SU-DHL-6 (cell line): ENCODE measurements at regions not wholly inside any gene's neighbourhood (a gene's known extent, or its start where the extent isn't known, plus 50 kb on each side); places are given as distances from the start of the nearest gene placed in this dataset.

Experiments used
- H2AFZ ChIP-seq: fragments of 200-600 bp; sonication (generic); 2 replicates; pipeline ENCODE4 v1.6.1; 2014; ENCODE audit warnings: low read depth, mild to moderate bottlenecking, moderate library complexity, mixed read lengths, antibody characterized with exemption, low read length; ENCODE audit not compliant: severe bottlenecking
- H3F3A ChIP-seq: fragments of 200-600 bp; shearing (Covaris generic); 2 replicates; pipeline ENCODE4 v1.6.0; 2016; ENCODE audit warnings: antibody characterized with exemption, mild to moderate bottlenecking; ENCODE audit not compliant: insufficient read depth
- H3K27ac ChIP-seq: fragments of 200-600 bp; sonication (generic); 2 replicates; pipeline ENCODE4 v1.5.1; 2016; ENCODE audit warnings: low read depth, mild to moderate bottlenecking, low read length, moderate library complexity, mixed read lengths
- H3K27me3 ChIP-seq: fragments of 200-600 bp; sonication (generic), shearing (Covaris generic); 2 replicates; pipeline ENCODE4 v1.6.0; 2014; ENCODE audit warnings: mild to moderate bottlenecking, low read length
- H3K36me3 ChIP-seq: fragments of 200-600 bp; sonication (generic); 2 replicates; pipeline ENCODE4 v1.6.1; 2014; ENCODE audit warnings: mild to moderate bottlenecking, low read length, mixed read lengths
- H3K4me2 ChIP-seq: fragments of 300-600, 200-600 bp; shearing (Covaris generic), sonication (generic); 2 replicates; pipeline ENCODE4 v1.6.0; 2014; ENCODE audit warnings: low read length, low read depth, mild to moderate bottlenecking; ENCODE audit not compliant: poor library complexity, severe bottlenecking
- H3K4me3 ChIP-seq: fragments of 200-600 bp; sonication (generic); 2 replicates; pipeline ENCODE4 v1.5.1; 2014; ENCODE audit warnings: antibody characterized with exemption, low read length, mild to moderate bottlenecking, mixed read lengths; ENCODE audit not compliant: insufficient read depth, poor library complexity, severe bottlenecking
- H3K79me2 ChIP-seq: fragments of 200-600 bp; sonication (generic); 2 replicates; pipeline ENCODE4 v1.6.1; 2014; ENCODE audit warnings: mild to moderate bottlenecking, low read length, moderate library complexity; ENCODE audit not compliant: insufficient read depth
- H3K9ac ChIP-seq: fragments of 200-600 bp; sonication (generic); 2 replicates; pipeline ENCODE4 v1.7.0; 2014; ENCODE audit warnings: mild to moderate bottlenecking, low read length
- H3K9me2 ChIP-seq: fragments of 200-600 bp; sonication (generic); replicated peaks from 2 replicates; pipeline ENCODE4 v1.6.1; 2014; ENCODE audit warnings: low read length; ENCODE audit not compliant: insufficient read depth
- H3K9me3 ChIP-seq: fragments of 200-600 bp; sonication (generic); 2 replicates; pipeline ENCODE4 v1.6.1; 2014; ENCODE audit warnings: low read length, mixed read lengths; ENCODE audit not compliant: insufficient read depth
- H4K20me1 ChIP-seq: fragments of 200-600 bp; sonication (generic); 2 replicates; pipeline ENCODE4 v1.6.1; 2014; ENCODE audit warnings: low read depth, mild to moderate bottlenecking, antibody characterized with exemption, low read length, moderate library complexity, mixed read lengths
- EZH2phosphoT487 ChIP-seq: fragments of 200-600 bp; sonication (generic), shearing (Covaris generic); conservative IDR thresholded peaks from 2 replicates; pipeline ENCODE4 v1.6.1; 2018; ENCODE audit warnings: mild to moderate bottlenecking, antibody characterized with exemption, low read length, moderate library complexity, mixed read lengths
- TF ChIP-seq, protein P1 (sequence below): fragments of 200-600 bp; sonication (generic); IDR thresholded peaks from one replicate; pipeline ENCODE4 v1.5.1; 2017; ENCODE audit warnings: antibody characterized with exemption, mild to moderate bottlenecking, low read length, moderate library complexity; ENCODE audit not compliant: insufficient read depth, poor library complexity, severe bottlenecking

DNA sequence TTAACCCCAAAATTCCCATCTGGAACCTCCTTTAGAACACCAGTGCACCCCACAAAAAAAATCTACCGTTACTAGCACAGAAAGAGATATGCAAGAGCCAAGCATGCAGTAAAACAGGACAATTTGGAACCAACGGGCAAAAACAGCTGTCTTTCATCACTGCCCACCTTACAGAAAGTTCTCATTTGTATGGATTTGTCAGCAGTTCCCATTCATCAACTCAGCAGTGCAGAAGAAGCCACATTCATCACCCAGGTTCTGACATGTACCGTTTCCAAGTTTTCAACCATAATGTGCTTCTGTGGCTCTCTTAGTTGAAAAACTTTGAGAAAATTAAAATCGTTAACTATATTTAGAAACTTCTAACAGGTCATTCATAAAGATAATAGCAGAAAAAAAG is 387.0 kb downstream of the RPS29 start:
- no peak overlapping the region for H3K9ac ChIP-seq
- H3K27ac ChIP-seq: no peak overlapping the region
- H3K9me3 ChIP-seq: no peaks in the 10 kb centered on the region
- H3K79me2 ChIP-seq: no peaks in the 10 kb centered on the region
- H3K36me3 ChIP-seq: no peaks in the 10 kb centered on the region
- H3K27me3 ChIP-seq: no peaks in the 10 kb centered on the region
- TF ChIP-seq EZH2phosphoT487: no peak
- TF ChIP-seq, protein P1, sequence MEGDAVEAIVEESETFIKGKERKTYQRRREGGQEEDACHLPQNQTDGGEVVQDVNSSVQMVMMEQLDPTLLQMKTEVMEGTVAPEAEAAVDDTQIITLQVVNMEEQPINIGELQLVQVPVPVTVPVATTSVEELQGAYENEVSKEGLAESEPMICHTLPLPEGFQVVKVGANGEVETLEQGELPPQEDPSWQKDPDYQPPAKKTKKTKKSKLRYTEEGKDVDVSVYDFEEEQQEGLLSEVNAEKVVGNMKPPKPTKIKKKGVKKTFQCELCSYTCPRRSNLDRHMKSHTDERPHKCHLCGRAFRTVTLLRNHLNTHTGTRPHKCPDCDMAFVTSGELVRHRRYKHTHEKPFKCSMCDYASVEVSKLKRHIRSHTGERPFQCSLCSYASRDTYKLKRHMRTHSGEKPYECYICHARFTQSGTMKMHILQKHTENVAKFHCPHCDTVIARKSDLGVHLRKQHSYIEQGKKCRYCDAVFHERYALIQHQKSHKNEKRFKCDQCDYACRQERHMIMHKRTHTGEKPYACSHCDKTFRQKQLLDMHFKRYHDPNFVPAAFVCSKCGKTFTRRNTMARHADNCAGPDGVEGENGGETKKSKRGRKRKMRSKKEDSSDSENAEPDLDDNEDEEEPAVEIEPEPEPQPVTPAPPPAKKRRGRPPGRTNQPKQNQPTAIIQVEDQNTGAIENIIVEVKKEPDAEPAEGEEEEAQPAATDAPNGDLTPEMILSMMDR: no peak
- H3K9me2 ChIP-seq: no peaks in the 10 kb centered on the region
- H4K20me1 ChIP-seq: no peaks in the 10 kb centered on the region
- H2AFZ ChIP-seq: no peak overlapping the region
- no peak overlapping the region for H3K4me3 ChIP-seq
- no peak overlapping the region for H3K4me2 ChIP-seq
- no peaks in the 10 kb centered on the region for H3F3A ChIP-seq

DNA sequence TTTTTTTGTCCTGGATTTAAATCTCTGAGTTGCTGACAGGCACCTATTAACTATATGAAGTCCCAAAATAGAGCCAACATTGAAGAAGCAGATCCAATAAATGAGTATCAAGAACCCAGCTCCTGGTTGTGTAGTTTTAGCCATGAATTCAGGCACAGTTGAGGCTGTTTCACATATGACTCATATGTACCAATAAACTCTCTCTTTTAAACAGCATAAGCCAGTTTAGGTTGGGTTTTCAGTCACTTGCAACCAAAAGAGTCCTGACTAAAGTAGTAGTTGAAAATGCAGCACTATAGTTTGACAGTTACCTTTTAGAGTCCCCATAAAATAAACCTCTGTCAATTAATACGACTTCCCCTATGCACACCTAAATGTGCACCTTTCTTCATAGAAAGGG is 389.9 kb downstream of the RPS29 start:
- TF ChIP-seq, protein P1: no peak
- no peak for TF ChIP-seq EZH2phosphoT487
- H3F3A ChIP-seq: no peaks in the 10 kb centered on the region
- no peaks in the 10 kb centered on the region for H3K9me2 ChIP-seq

DNA sequence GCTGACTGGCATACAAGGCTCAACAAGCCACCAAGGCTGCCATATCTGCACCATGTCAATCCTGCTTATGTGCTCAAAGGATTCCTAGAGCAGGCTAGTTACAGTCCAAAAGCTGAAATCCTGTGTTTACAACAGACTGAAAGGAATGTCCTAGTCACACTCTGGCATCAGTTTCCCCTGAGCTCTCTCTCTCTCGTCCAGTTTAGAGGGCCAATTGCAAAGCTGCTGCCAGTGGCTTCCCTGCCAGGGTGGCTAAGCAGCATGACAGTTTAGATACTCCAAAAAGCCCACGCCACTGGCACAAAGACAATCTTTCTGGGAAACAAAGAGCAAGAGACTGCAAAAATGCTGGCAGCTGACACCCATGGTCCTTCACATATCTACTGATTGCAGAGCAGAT is 392.1 kb downstream of the RPS29 start:
- no peak for TF ChIP-seq EZH2phosphoT487
- TF ChIP-seq, protein P1: no peak
- no peak overlapping the region for H3K4me3 ChIP-seq
- H3K9me3 ChIP-seq: no peaks in the 10 kb centered on the region
- H3K79me2 ChIP-seq: no peaks in the 10 kb centered on the region
- no peaks in the 10 kb centered on the region for H3K36me3 ChIP-seq
- no peaks in the 10 kb centered on the region for H4K20me1 ChIP-seq
- peak overlapping the region; percentile 44 for H2AFZ ChIP-seq
- H3K27me3 ChIP-seq: no peaks in the 10 kb centered on the region
- H3K9me2 ChIP-seq: no peaks in the 10 kb centered on the region
- H3K4me2 ChIP-seq: no peak overlapping the region
- no peaks in the 10 kb centered on the region for H3F3A ChIP-seq
- H3K9ac ChIP-seq: no peak overlapping the region
- peak overlapping the region; percentile 25 for H3K27ac ChIP-seq

More for the DNA sequence above, 389.9 kb downstream of the RPS29 start:
- no peak overlapping the region for H3K9ac ChIP-seq
- no peak overlapping the region for H3K4me3 ChIP-seq
- no peaks in the 10 kb centered on the region for H3K9me3 ChIP-seq
- H2AFZ ChIP-seq: no peak overlapping the region
- H3K27ac ChIP-seq: no peak overlapping the region
- no peaks in the 10 kb centered on the region for H3K36me3 ChIP-seq
- no peaks in the 10 kb centered on the region for H4K20me1 ChIP-seq
- H3K79me2 ChIP-seq: no peaks in the 10 kb centered on the region
- no peak overlapping the region for H3K4me2 ChIP-seq
- H3K27me3 ChIP-seq: no peaks in the 10 kb centered on the region
